ENCODE measurements at regions not wholly inside any gene's neighbourhood (a gene's known extent, or its start where the extent isn't known, plus 50 kb on each side); places are given as distances from the start of the nearest gene placed in this dataset.

- TF ChIP-seq, protein P1, sequence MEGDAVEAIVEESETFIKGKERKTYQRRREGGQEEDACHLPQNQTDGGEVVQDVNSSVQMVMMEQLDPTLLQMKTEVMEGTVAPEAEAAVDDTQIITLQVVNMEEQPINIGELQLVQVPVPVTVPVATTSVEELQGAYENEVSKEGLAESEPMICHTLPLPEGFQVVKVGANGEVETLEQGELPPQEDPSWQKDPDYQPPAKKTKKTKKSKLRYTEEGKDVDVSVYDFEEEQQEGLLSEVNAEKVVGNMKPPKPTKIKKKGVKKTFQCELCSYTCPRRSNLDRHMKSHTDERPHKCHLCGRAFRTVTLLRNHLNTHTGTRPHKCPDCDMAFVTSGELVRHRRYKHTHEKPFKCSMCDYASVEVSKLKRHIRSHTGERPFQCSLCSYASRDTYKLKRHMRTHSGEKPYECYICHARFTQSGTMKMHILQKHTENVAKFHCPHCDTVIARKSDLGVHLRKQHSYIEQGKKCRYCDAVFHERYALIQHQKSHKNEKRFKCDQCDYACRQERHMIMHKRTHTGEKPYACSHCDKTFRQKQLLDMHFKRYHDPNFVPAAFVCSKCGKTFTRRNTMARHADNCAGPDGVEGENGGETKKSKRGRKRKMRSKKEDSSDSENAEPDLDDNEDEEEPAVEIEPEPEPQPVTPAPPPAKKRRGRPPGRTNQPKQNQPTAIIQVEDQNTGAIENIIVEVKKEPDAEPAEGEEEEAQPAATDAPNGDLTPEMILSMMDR (IDR thresholded peaks at IDR 0.05; ENCODE audit: low read depth, low read length) = no peak
- no peak for TF ChIP-seq EZH2phosphoT487 (IDR thresholded peaks at IDR 0.05; ENCODE audit: low read depth)
Observed at GRCh38 chr3:106423321-106424225, 554.8 kb upstream of the CBLB start.
